ENCODE measurements at regions not wholly inside any gene's neighbourhood (a gene's known extent, or its start where the extent isn't known, plus 50 kb on each side); places are given as distances from the start of the nearest gene placed in this dataset.
"Not testable (repeated sequence)": the region's sequence is repeated elsewhere in the genome, so short reads cannot be mapped to it uniquely, and the experiment has no call there.

GRCh38 chr20:54736421-54736820, 261.0 kb downstream of the DOK5 start:
- no peak for DNase-seq (ENCODE audit: low spot score)

DNA sequence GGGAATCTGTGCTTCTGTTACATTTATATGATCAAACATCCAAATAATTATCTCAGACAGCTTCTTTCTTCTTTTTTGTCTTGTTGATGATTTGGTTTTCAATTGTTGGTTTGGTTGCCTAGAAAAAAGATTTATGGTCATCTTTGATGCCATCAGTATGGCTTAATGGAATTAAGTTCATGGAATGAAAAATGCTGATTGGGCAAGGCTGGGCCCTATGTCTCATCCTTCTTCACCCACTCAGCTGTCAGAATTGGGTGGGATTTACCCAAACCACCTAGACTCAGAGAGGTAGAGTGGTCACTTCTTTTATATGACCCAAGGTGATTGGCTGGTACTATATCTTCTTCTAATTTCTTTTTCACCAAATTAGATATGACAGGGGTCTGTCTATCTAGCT, 258.3 kb downstream of the DOK5 start:
- DNase-seq (ENCODE audit: low spot score): no peak

DNA sequence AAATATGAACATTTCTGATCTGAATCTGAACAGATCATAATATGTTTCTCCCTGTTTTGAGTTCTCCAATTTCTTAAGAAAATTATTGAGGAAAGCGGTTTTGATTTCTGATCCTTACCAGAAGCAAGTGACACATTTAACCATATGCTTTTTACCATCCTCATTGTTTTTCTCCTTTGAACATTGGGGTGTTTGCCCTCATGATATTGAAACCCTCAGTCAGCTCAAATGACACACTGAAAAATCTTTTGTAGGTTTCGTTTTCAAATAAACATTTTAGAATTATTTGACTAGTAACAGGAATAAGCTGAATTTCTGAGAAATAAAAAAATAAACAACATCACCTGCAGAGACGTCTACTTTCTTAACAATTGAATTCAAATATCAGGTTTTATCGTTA, 252.1 kb downstream of the DOK5 start:
- DNase-seq (ENCODE audit: low spot score): no peak

DNA sequence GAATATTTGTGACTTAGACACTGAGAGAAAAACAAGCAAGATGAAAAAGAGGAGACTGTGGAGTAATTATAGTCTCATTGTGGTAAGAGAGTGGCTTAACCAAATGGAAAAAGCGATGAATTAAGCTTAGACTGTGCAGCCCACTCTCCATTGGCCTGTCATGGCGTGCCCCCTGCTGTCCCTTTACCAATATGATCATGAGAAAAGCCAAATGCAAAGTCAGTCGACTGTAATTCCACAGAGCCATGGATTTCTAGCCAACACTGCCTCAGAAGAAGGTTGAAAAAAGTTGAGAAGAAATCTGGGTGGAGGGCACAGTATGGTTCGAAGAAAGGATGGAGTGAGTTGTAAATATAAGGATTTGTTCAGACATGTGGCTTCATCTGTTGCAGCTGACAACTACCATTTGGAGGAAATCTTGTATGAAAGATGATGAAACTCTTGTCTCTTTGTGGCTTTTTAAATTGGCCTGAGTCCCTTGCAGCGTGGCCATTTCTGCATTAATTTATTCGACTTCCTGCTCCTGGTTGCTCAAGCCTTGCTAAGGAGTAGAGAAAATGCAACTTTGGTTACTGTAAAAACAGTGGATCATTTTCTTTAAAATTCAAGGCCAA, 251.4 kb downstream of the DOK5 start:
- DNase-seq (ENCODE audit: low spot score): no peak

DNA sequence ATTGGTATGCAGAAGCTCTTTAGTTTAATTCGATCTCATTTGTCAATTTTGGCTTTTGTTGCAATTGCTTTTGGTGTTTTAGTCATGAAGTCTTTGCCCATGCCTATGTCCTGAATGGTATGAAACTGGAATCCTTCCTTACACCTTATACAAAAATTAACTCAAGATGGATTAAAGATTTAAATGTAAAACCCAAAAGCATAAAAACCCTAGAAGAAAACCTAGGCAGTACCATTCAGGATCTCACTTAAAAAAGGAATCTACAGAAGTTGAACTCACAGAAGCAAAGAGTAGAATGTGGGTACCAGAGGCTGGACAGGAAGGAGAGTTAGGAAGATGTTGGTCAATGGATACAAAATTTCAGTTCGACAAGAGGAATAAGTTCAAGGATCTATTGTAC, 249.9 kb downstream of the DOK5 start:
- DNase-seq (ENCODE audit: low spot score): not testable (repeated sequence)

GRCh38 chr20:54723723-54724122, 248.3 kb downstream of the DOK5 start:
- DNase-seq (ENCODE audit: low spot score): no peak

GRCh38 chr20:54717983-54718382, 242.6 kb downstream of the DOK5 start:
- no peak for DNase-seq (ENCODE audit: low spot score)

DNA sequence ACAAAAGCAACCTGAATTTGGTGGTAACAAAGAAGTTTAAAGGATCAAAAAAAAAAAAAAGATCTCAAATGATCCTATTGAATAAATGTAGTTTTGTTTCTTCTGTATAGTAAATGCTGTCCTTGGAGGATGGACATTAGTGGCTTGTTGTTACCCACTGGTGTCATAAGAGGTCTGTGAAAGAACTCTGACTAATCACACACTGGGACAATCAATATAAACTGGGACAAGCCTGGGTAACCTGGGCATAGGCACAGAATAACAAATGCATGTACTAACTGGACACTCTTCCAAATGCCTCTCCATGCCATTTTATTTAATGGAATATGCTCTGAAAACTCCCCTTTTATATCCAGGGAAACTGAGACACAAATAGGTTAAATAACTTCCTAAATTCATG, 241.4 kb downstream of the DOK5 start:
- no peak for DNase-seq (ENCODE audit: low spot score)

DNA sequence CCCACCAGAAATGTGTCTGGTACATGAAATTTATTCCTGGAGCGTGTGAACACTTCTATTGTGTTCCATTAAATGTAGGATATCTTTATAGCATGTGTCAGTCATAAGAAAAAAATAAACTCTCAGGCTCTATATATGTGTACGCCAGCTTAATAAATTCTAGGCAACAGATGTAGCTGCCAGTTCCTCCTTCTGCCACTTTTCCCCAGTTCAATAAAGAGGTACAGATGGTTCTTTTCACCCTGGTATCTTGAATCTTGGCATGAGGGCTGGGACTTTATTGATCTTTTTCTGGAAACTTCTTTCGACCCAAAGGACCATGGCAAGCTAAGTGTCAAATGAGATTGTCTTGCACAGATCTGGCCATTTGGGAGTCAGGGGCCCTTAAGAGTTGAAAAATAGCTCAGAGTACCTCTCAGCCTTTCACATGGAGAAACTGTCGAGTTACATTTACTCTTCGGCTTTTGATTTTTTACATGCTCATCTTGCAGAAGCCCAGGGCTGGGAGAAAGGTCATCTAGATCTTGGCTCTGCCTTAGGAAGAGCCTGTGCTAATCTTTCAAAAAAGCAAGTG, 240.9 kb downstream of the DOK5 start:
- DNase-seq (ENCODE audit: low spot score): no peak

DNA sequence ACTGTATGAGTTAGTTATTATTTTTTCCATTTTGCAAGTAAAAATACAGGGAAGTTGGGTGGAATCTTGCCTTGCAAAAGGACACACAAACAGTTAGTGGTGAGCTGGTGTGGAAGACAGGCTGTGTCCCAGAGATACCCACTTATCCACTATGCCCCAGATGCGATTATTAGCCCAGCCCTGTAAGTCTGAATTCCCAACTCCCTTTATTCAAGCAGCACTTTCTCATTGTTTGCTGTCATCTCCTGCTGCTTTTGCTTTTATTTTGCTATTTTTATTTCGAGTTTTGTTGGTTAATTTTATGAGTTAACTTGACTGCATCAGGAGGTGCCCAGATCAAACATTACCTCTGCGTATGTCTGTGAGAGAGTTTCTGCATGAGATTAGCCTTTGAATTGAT, 239.4 kb downstream of the DOK5 start:
- no peak for DNase-seq (ENCODE audit: low spot score)

GRCh38 chr20:54713727-54714126, 238.3 kb downstream of the DOK5 start:
- no peak for DNase-seq (ENCODE audit: low spot score)

GRCh38 chr20:54711071-54711470, 235.7 kb downstream of the DOK5 start:
- DNase-seq (ENCODE audit: low spot score): no peak

- no peak for DNase-seq (ENCODE audit: low spot score)
Observed at GRCh38 chr20:54710341-54710740, 234.9 kb downstream of the DOK5 start.

DNA sequence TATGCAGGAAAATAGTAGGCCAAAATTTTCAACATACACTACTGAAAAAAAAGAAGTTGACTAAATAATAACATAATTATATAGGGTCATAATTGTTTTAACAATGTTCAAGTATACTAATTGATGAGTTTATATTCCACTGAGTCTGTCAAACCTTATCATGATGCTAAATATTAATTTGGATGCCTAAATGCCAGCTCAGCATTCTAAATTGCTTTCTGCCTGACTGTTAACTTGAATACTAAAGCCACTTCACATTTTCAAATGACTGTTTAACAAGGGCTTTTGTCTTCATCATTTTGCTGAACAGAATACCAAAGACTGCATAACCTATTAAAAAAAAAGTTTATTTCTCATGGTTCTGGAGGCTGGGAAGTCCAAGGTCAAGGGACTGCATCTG, 232.8 kb downstream of the DOK5 start:
- DNase-seq (ENCODE audit: low spot score): no peak

- no peak for DNase-seq (ENCODE audit: low spot score)
Observed at GRCh38 chr20:54707801-54708200, 232.4 kb downstream of the DOK5 start.

GRCh38 chr20:54706581-54706980, 231.2 kb downstream of the DOK5 start:
- DNase-seq (ENCODE audit: low spot score): no peak

DNA sequence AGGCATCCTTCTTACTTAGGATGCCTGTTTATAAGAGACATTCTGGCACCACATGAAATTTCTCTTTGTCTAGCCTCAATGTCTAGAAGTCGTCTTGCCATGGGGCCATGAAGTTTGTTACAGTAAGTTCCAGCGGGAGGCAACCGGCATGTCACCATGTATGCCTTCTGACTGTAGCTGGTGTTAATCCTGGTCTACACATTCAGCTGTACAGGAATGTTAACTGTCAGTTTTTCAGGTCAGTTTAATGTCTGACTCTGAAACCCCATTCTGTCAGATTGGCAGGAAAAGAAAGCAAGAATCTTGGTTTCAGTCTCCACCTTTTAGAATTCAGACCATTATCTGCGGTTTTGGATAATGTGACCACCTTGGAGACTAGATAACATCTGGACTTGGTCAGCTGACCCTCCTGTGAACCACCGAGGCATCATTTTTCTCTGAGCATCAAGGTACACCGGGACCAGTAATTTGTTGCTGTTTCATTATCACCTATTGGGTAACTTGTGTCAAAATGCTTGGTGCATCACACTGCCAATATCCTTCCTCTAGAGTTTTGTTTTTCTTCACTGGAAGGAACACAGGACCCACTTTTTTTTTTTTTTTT, 228.7 kb downstream of the DOK5 start:
- DNase-seq (ENCODE audit: low spot score): no peak

Measured in pons (tissue), 1 donor.